IMR-90 (cell line): ENCODE measurements at regions not wholly inside any gene's neighbourhood (a gene's known extent, or its start where the extent isn't known, plus 50 kb on each side); places are given as distances from the start of the nearest gene placed in this dataset.

Experiments used
- ATAC-seq: fragments of 200-7000 bp; cut with Tn5 transposase; 2 replicates; pipeline ENCODE4 v1.9.1; 2020; ENCODE audit warnings: low read depth, mild to moderate bottlenecking, moderate library complexity
- BruUV-seq: library from RNA; stranded (reverse); fragments of 400-500 nt; replicated peaks from 2 replicates; lab custom pipeline; 2021; lab: Mats Ljungman, UMichigan
- CTCF ChIA-PET: fragments of 300-600 bp; formaldehyde crosslinking; extraction: SDS; loops from one replicate; lab custom pipeline; 2021; ENCODE audit warnings: antibody characterized with exemption; lab: Yijun Ruan, JAX
- POLR2A ChIA-PET: fragments of 300-600 bp; sonication (Branson Sonifier 250); formaldehyde crosslinking; loops from one replicate; lab custom pipeline; 2022; ENCODE audit warnings: antibody characterized with exemption; ENCODE audit not compliant: unreplicated experiment; lab: Charles Lee
- DNase-seq: peaks from one replicate; pipeline ENCODE4 v3.0.0; 2013
- H2AFZ ChIP-seq: replicated peaks from 2 replicates; pipeline ENCODE3; 2013; ENCODE audit warnings: low read length, mild to moderate bottlenecking; ENCODE audit not compliant: poor library complexity
- H2AK5ac ChIP-seq: 2 replicates; pipeline ENCODE4 v1.6.1; 2013; ENCODE audit warnings: low read depth, low read length, inconsistent platforms
- H2AK9ac ChIP-seq: replicated peaks from 2 replicates; pipeline ENCODE3; 2013; ENCODE audit warnings: mild to moderate bottlenecking, low read depth, low read length, moderate library complexity; ENCODE audit not compliant: poor library complexity
- H2BK120ac ChIP-seq: 2 replicates; pipeline ENCODE4 v1.6.1; 2013; ENCODE audit warnings: low read depth, low read length, inconsistent platforms
- H2BK15ac ChIP-seq: 3 replicates; pipeline ENCODE4 v1.6.1; 2013; ENCODE audit warnings: low read depth, low read length, inconsistent platforms
- H2BK20ac ChIP-seq: 2 replicates; pipeline ENCODE4 v1.6.1; 2013; ENCODE audit warnings: low read depth, mild to moderate bottlenecking, inconsistent platforms, low read length, moderate library complexity
- H2BK5ac ChIP-seq: 2 replicates; pipeline ENCODE4 v1.6.1; 2013; ENCODE audit warnings: mild to moderate bottlenecking, low read depth, low read length, inconsistent platforms; ENCODE audit not compliant: poor library complexity, severe bottlenecking
- H3K14ac ChIP-seq: replicated peaks from 2 replicates; pipeline ENCODE4 v1.6.1; 2013; ENCODE audit warnings: low read depth, low read length, inconsistent platforms
- H3K18ac ChIP-seq: 2 replicates; pipeline ENCODE4 v1.6.1; 2013; ENCODE audit warnings: low read depth, low read length, control low read depth
- H3K23ac ChIP-seq: 2 replicates; pipeline ENCODE4 v1.6.1; 2013; ENCODE audit warnings: low read depth, low read length, inconsistent platforms
- H3K27ac ChIP-seq: 2 replicates; pipeline ENCODE4 v1.5.1; 2013; ENCODE audit warnings: mild to moderate bottlenecking, control low read depth, low read length; ENCODE audit not compliant: insufficient read depth
- H3K27me3 ChIP-seq: 2 replicates; pipeline ENCODE4 v1.6.1; 2013; ENCODE audit warnings: low read length; ENCODE audit not compliant: control insufficient read depth, insufficient read depth
- H3K36me3 ChIP-seq: 2 replicates; pipeline ENCODE4 v1.6.1; 2013; ENCODE audit warnings: low read length, mixed read lengths; ENCODE audit not compliant: control insufficient read depth, insufficient read depth
- H3K4ac ChIP-seq: 2 replicates; pipeline ENCODE4 v1.6.1; 2013; ENCODE audit warnings: low read depth, low read length, inconsistent platforms
- H3K4me1 ChIP-seq: 2 replicates; pipeline ENCODE4 v1.6.1; 2013; ENCODE audit warnings: low read length, mixed read lengths; ENCODE audit not compliant: control insufficient read depth, insufficient read depth
- H3K4me2 ChIP-seq: 2 replicates; pipeline ENCODE4 v1.6.1; 2013; ENCODE audit warnings: low read depth, mild to moderate bottlenecking, control low read depth, low read length, moderate library complexity
- H3K4me3 ChIP-seq: 2 replicates; pipeline ENCODE4 v1.5.1; 2013; ENCODE audit warnings: low read depth, mild to moderate bottlenecking, control low read depth, low read length, moderate library complexity; ENCODE audit not compliant: insufficient read depth
- H3K56ac ChIP-seq: 2 replicates; pipeline ENCODE4 v1.6.1; 2013; ENCODE audit warnings: low read length, inconsistent platforms; ENCODE audit not compliant: insufficient read depth; ENCODE audit errors: extremely low read depth
- H3K79me1 ChIP-seq, 2 experiments: 2 replicates each; pipeline ENCODE4 v1.6.1; 2013; ENCODE audit warnings: low read length in 2 of 2, inconsistent platforms in 1 of 2, low read depth in 1 of 2
- H3K9ac ChIP-seq: 2 replicates; pipeline ENCODE4 v1.6.1; 2013; ENCODE audit warnings: low read depth, low read length, control low read depth
- H3K9me1 ChIP-seq: 2 replicates; pipeline ENCODE4 v1.6.1; 2013; ENCODE audit warnings: low read length, inconsistent platforms; ENCODE audit not compliant: insufficient read depth
- H3K9me3 ChIP-seq: 2 replicates; pipeline ENCODE4 v1.6.1; 2013; ENCODE audit warnings: low read length; ENCODE audit not compliant: control insufficient read depth, insufficient read depth
- H4K20me1 ChIP-seq: 2 replicates; pipeline ENCODE4 v1.6.1; 2013; ENCODE audit warnings: low read length, inconsistent platforms; ENCODE audit not compliant: insufficient read depth
- H4K5ac ChIP-seq: 2 replicates; pipeline ENCODE4 v1.6.1; 2013; ENCODE audit warnings: mild to moderate bottlenecking, low read depth, low read length, control low read depth
- H4K8ac ChIP-seq, 2 experiments: 2 replicates each; pipeline ENCODE4 v1.6.1; 2013; ENCODE audit warnings: low read depth in 2 of 2, low read length in 2 of 2, control low read depth in 1 of 2, inconsistent platforms in 1 of 2
- H4K91ac ChIP-seq: 2 replicates; pipeline ENCODE4 v1.6.1; 2013; ENCODE audit warnings: low read depth, low read length, inconsistent platforms; ENCODE audit not compliant: insufficient read depth
- CEBPB ChIP-seq: IDR thresholded peaks from 2 replicates; pipeline ENCODE4 v1.6.1; 2012; ENCODE audit warnings: low read depth, low read length, improper control_type of control experiment
- FOS ChIP-seq: fragments of 150-350 bp; IDR thresholded peaks from 2 replicates; pipeline ENCODE4 v1.6.1; 2016; ENCODE audit warnings: low read depth, low read length
- MAZ ChIP-seq: IDR thresholded peaks from 2 replicates; pipeline ENCODE4 v1.6.1; 2012; ENCODE audit warnings: low read depth, mild to moderate bottlenecking, low read length, improper control_type of control experiment, moderate library complexity, borderline replicate concordance
- RAD21 ChIP-seq: IDR thresholded peaks from 2 replicates; pipeline ENCODE4 v1.6.1; 2012; ENCODE audit warnings: low read length, improper control_type of control experiment
- RFX5 ChIP-seq: IDR thresholded peaks from 2 replicates; pipeline ENCODE4 v1.8.0; 2012; ENCODE audit warnings: low read depth, mild to moderate bottlenecking, low read length, moderate library complexity
- SMC3 ChIP-seq: fragments of 150-350 bp; IDR thresholded peaks from 2 replicates; pipeline ENCODE4 v1.6.1; 2016; ENCODE audit warnings: low read depth, mild to moderate bottlenecking, antibody characterized with exemption, low read length, moderate library complexity
- WGBS, 2 experiments: methylation state at CpG; one replicate each; pipeline versions ENCODE4 v1.1.5 to v1.1.7; 2013; ENCODE audit warnings: missing lambda C conversion rate in 2 of 2; ENCODE audit not compliant: insufficient read length in 1 of 2; ENCODE audit errors: extremely low coverage in 2 of 2; 5-methylcytosine and 5-hydroxymethylcytosine counted together
- dilution Hi-C: fragments of 300-500 bp; cut with HindIII; formaldehyde crosslinking; loops from one replicate; pipeline ENCODE4 v1.14.3; 2018; ENCODE audit warnings: low sequenced_read_pairs; ENCODE audit not compliant: unreplicated experiment
- in situ Hi-C: fragments of 300-500 bp; cut with MboI; formaldehyde crosslinking; loops from 3 replicates; pipeline ENCODE4 v1.14.3; 2019; ENCODE audit warnings: low sequenced_read_pairs, inconsistent platforms, mixed read lengths
- intact Hi-C: fragments of 100-400 bp; cut with micrococcal nuclease; formaldehyde crosslinking; loops from 2 replicates; pipeline ENCODE4 v1.10.0; 2022

GRCh38 chr5:58403822-58404433, 56.0 kb downstream of the PLK2 start:
- intact Hi-C loops (no loop called here), dilution Hi-C loops (no loop called here), in situ Hi-C loops (no loop called here)
- Histone ChIP-seq H3K27me3 (no peaks in the 10 kb centered on the region), H3K18ac (no peak overlapping the region), H3K14ac (no peak overlapping the region), H3K9me1 (no peaks in the 10 kb centered on the region; the same call in 1 of the 2 replicates), H2AK5ac (no peak overlapping the region), H4K20me1 (no peaks in the 10 kb centered on the region), H3K4me3 (no peak overlapping the region), H3K27ac (no peak overlapping the region), H3K56ac (no peak overlapping the region), H3K4me1 (peaks cover 4% of the 10 kb centered on the region; the same call in 1 of the 2 replicates), H3K9ac (no peak overlapping the region), H2BK120ac (no peak overlapping the region), H2BK5ac (no peak overlapping the region), H2BK15ac (no peak overlapping the region), H2AK9ac (no peak overlapping the region), H4K5ac (no peak overlapping the region), H3K4me2 (no peak overlapping the region), H3K9me3 (no peaks in the 10 kb centered on the region), H3K23ac (no peak overlapping the region), H2AFZ (no peak overlapping the region), H4K8ac (no peak overlapping the region), H3K4ac (no peak overlapping the region), H3K79me1 (no peaks in the 10 kb centered on the region), H3K36me3 (no peaks in the 10 kb centered on the region), H4K91ac (no peak overlapping the region), H2BK20ac (no peak overlapping the region)
- POLR2A ChIA-PET, result no interaction called here
- DNase-seq (no peak), ATAC-seq (no peak)
- no CpG with 5 or more reads among the region's 5 CpGs for WGBS, 2 experiments
- TF ChIP-seq FOS (no peak), MAZ (no peak), CEBPB (no peak), SMC3 (no peak), RFX5 (no peak), RAD21 (no peak)
- BruUV-seq, result no TSS peak
- CTCF ChIA-PET, result no interaction called here
